Neural cell (in vitro differentiated cells): ENCODE measurements at regions not wholly inside any gene's neighbourhood (a gene's known extent, or its start where the extent isn't known, plus 50 kb on each side); places are given as distances from the start of the nearest gene placed in this dataset.

Experiments used
- EP300 ChIP-seq: fragments of 450-650 bp; conservative IDR thresholded peaks from 2 replicates; pipeline ENCODE4 v1.6.1; 2014; ENCODE audit warnings: antibody characterized with exemption, mild to moderate bottlenecking, moderate library complexity; ENCODE audit not compliant: poor library complexity, severe bottlenecking
- EZH2 ChIP-seq: fragments of 200-600, 300-800 bp; shearing (Covaris generic), sonication (generic); IDR thresholded peaks from 2 replicates; pipeline ENCODE4 v1.6.1; 2014; ENCODE audit warnings: antibody characterized with exemption, low read length, borderline replicate concordance, mild to moderate bottlenecking; ENCODE audit not compliant: insufficient read depth, poor library complexity, severe bottlenecking
- MXI1 ChIP-seq: fragments of 450-650 bp; conservative IDR thresholded peaks from 2 replicates; pipeline ENCODE4 v1.6.1; 2014; ENCODE audit warnings: antibody characterized with exemption, mild to moderate bottlenecking; ENCODE audit not compliant: poor library complexity, severe bottlenecking
- POLR2AphosphoS5 ChIP-seq: IDR thresholded peaks from 2 replicates; pipeline ENCODE4 v1.6.1; 2012
- RAD21 ChIP-seq: fragments of 450-650 bp; conservative IDR thresholded peaks from 2 replicates; pipeline ENCODE4 v1.6.1; 2014; ENCODE audit warnings: antibody characterized with exemption, mild to moderate bottlenecking, moderate library complexity
- TF ChIP-seq, protein P1 (sequence below): IDR thresholded peaks from 2 replicates; pipeline ENCODE4 v1.6.1; 2012; ENCODE audit warnings: borderline replicate concordance
- TF ChIP-seq, protein P2 (sequence below): fragments of 450-650 bp; IDR thresholded peaks from 2 replicates; pipeline ENCODE4 v1.5.1; 2014; ENCODE audit warnings: antibody characterized with exemption, mild to moderate bottlenecking, moderate library complexity; ENCODE audit not compliant: poor library complexity, severe bottlenecking

DNA sequence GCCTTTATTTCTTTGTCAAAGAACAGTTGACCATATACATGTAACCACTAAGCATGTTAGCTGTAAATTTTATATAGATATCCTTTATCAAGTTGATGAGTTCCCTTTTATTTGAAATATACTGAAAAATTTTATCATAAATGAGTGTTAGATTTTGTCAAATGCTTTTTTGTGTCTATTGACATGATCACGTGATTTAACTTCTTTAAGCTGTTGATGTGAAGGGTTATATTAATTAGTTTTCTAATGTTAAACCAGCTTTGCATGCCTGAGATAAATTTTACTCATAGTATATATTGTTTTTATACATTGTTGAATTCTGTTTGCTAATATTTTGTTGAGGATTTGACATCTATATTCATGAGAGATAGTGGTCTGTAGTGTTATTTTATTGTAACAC lies 241.9 kb upstream of the CDH20 start:
- TF ChIP-seq EZH2 (no peak), EP300 (no peak), RAD21 (no peak), POLR2AphosphoS5 (no peak), MXI1 (no peak)
- TF ChIP-seq, protein P1, sequence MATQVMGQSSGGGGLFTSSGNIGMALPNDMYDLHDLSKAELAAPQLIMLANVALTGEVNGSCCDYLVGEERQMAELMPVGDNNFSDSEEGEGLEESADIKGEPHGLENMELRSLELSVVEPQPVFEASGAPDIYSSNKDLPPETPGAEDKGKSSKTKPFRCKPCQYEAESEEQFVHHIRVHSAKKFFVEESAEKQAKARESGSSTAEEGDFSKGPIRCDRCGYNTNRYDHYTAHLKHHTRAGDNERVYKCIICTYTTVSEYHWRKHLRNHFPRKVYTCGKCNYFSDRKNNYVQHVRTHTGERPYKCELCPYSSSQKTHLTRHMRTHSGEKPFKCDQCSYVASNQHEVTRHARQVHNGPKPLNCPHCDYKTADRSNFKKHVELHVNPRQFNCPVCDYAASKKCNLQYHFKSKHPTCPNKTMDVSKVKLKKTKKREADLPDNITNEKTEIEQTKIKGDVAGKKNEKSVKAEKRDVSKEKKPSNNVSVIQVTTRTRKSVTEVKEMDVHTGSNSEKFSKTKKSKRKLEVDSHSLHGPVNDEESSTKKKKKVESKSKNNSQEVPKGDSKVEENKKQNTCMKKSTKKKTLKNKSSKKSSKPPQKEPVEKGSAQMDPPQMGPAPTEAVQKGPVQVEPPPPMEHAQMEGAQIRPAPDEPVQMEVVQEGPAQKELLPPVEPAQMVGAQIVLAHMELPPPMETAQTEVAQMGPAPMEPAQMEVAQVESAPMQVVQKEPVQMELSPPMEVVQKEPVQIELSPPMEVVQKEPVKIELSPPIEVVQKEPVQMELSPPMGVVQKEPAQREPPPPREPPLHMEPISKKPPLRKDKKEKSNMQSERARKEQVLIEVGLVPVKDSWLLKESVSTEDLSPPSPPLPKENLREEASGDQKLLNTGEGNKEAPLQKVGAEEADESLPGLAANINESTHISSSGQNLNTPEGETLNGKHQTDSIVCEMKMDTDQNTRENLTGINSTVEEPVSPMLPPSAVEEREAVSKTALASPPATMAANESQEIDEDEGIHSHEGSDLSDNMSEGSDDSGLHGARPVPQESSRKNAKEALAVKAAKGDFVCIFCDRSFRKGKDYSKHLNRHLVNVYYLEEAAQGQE = no peak
- TF ChIP-seq, protein P2, sequence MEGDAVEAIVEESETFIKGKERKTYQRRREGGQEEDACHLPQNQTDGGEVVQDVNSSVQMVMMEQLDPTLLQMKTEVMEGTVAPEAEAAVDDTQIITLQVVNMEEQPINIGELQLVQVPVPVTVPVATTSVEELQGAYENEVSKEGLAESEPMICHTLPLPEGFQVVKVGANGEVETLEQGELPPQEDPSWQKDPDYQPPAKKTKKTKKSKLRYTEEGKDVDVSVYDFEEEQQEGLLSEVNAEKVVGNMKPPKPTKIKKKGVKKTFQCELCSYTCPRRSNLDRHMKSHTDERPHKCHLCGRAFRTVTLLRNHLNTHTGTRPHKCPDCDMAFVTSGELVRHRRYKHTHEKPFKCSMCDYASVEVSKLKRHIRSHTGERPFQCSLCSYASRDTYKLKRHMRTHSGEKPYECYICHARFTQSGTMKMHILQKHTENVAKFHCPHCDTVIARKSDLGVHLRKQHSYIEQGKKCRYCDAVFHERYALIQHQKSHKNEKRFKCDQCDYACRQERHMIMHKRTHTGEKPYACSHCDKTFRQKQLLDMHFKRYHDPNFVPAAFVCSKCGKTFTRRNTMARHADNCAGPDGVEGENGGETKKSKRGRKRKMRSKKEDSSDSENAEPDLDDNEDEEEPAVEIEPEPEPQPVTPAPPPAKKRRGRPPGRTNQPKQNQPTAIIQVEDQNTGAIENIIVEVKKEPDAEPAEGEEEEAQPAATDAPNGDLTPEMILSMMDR = no peak
